ENCODE measurements at regions not wholly inside any gene's neighbourhood (a gene's known extent, or its start where the extent isn't known, plus 50 kb on each side); places are given as distances from the start of the nearest gene placed in this dataset.

DNA sequence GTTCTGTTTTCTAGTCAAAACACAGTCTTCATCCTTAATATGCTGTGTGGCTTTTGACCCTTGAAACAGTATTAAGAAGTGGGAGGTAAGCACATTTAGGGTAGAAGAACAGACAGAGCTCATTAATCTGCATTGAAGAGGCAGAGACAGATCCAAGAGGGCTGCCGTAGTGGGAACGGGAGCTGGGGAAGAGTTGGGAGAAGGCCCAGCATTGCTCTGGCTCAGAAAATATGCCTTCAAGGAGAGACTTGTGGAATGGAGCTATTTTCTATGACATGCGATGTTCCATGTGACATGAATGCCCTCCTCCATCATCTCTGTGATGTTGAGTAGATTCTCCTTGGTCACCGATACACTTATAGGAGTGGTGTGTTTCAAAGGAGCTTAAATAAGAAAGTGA lies 273.3 kb upstream of the BOD1L1 start:
- no peaks in the 10 kb centered on the region for H3K9me3 ChIP-seq
- TF ChIP-seq, protein P1, sequence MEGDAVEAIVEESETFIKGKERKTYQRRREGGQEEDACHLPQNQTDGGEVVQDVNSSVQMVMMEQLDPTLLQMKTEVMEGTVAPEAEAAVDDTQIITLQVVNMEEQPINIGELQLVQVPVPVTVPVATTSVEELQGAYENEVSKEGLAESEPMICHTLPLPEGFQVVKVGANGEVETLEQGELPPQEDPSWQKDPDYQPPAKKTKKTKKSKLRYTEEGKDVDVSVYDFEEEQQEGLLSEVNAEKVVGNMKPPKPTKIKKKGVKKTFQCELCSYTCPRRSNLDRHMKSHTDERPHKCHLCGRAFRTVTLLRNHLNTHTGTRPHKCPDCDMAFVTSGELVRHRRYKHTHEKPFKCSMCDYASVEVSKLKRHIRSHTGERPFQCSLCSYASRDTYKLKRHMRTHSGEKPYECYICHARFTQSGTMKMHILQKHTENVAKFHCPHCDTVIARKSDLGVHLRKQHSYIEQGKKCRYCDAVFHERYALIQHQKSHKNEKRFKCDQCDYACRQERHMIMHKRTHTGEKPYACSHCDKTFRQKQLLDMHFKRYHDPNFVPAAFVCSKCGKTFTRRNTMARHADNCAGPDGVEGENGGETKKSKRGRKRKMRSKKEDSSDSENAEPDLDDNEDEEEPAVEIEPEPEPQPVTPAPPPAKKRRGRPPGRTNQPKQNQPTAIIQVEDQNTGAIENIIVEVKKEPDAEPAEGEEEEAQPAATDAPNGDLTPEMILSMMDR (IDR thresholded peaks at IDR 0.05): no peak
- TF ChIP-seq EP300 (IDR thresholded peaks at IDR 0.05) (no peak), POLR2AphosphoS5 (IDR thresholded peaks at IDR 0.05) (no peak), POLR2A (IDR thresholded peaks at IDR 0.05; ENCODE audit: low read depth) (no peak)
- no peaks in the 10 kb centered on the region for H3K36me3 ChIP-seq
- 75% methylated on average over 4 of the region's 4 CpGs for WGBS
- no peaks in the 10 kb centered on the region for H3K27me3 ChIP-seq
- no peak overlapping the region for H3K4me3 ChIP-seq
- peak; percentile 42 for DNase-seq (ENCODE audit: extremely low spot score)
- H3K27ac ChIP-seq (replicated peaks in 1 of 4): no peak overlapping the region
- intact Hi-C loops (cut with DNase I): no loop called here
- no peaks in the 10 kb centered on the region for H3K4me1 ChIP-seq

DNA sequence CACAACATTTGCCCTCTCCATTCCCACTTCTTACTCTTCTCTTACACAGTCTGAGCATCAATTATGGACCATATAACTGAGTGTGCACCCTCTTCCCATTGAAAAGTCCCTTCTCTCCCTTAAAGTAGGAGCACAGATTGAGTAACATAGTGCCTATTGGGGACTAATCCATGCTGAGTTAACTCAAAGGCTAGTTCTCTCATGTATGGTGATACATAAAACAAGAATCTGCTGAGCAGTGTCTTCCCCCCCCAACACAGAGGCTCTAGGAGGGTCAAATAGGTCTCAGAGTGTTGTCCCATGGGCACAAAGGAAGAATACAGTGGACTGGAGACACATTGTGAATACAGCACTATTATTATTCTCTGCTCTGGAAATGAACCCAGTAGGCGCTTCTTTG lies 274.6 kb upstream of the BOD1L1 start:
- intact Hi-C loops (cut with DNase I): no loop called here
- Histone ChIP-seq H3K4me3 (no peak overlapping the region), H3K4me1 (no peaks in the 10 kb centered on the region), H3K36me3 (no peaks in the 10 kb centered on the region), H3K27me3 (no peaks in the 10 kb centered on the region), H3K27ac (replicated peaks in 1 of 4) (no peak overlapping the region), H3K9me3 (no peaks in the 10 kb centered on the region)
- no peak for TF ChIP-seq EP300 (IDR thresholded peaks at IDR 0.05)
- TF ChIP-seq, protein P1 (IDR thresholded peaks at IDR 0.05): no peak
- TF ChIP-seq POLR2A (IDR thresholded peaks at IDR 0.05; ENCODE audit: low read depth): no peak
- TF ChIP-seq POLR2AphosphoS5 (IDR thresholded peaks at IDR 0.05): no peak
- DNase-seq (ENCODE audit: extremely low spot score): peak; percentile 50
- 100% methylated on average over 1 of the region's 1 CpG for WGBS

DNA sequence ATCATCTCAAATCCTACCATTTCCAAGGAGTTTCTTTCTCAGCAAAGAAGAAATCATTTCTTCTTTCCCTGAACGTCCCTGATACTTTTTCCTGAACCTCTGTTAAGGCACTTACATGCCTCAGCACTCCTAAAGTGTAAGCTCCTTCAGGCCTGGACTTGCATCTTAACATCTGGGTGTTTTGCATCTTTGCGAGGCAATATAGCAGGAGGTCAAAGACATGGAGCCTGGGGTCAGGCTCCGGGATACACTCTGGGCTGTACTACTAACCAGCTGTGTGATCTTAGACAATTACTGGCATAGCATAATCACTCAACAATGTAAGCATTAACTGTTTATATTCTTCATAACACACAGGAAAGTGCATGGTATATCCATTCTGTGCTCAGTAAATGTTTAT lies 275.5 kb upstream of the BOD1L1 start:
- H3K4me1 ChIP-seq: no peaks in the 10 kb centered on the region
- TF ChIP-seq POLR2AphosphoS5 (IDR thresholded peaks at IDR 0.05): no peak
- TF ChIP-seq EP300 (IDR thresholded peaks at IDR 0.05): no peak
- no peak for TF ChIP-seq POLR2A (IDR thresholded peaks at IDR 0.05; ENCODE audit: low read depth)
- TF ChIP-seq, protein P1 (IDR thresholded peaks at IDR 0.05): no peak
- intact Hi-C loops (cut with DNase I): no loop called here
- no peak overlapping the region for H3K4me3 ChIP-seq
- no peaks in the 10 kb centered on the region for H3K36me3 ChIP-seq
- no peaks in the 10 kb centered on the region for H3K27me3 ChIP-seq
- H3K9me3 ChIP-seq: no peaks in the 10 kb centered on the region
- peak; percentile 29 for DNase-seq (ENCODE audit: extremely low spot score)
- WGBS: 72% methylated on average over 3 of the region's 3 CpGs
- H3K27ac ChIP-seq (replicated peaks in 1 of 4): no peak overlapping the region

DNA sequence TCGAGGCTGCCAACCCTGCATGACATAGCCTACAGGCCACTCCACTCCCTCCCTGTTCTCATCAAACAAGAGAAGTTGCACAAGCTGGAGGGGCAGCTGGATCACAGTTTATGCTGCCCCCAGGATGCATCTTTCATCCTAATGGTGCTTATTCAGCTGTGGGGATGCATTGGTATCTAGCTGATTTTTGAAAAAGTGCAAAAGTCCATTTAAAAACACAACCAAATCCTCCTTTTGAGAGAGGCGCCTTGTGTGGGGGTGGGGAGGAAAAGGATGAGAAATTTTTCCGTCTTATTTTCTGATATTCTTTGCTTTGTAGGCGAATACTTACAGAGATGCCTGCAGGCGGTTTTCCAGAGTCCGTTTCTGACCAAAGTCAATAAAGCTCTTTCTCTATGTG lies 276.4 kb upstream of the BOD1L1 start:
- intact Hi-C loops (cut with DNase I): no loop called here
- 80% methylated on average over 6 of the region's 6 CpGs for WGBS

DNA sequence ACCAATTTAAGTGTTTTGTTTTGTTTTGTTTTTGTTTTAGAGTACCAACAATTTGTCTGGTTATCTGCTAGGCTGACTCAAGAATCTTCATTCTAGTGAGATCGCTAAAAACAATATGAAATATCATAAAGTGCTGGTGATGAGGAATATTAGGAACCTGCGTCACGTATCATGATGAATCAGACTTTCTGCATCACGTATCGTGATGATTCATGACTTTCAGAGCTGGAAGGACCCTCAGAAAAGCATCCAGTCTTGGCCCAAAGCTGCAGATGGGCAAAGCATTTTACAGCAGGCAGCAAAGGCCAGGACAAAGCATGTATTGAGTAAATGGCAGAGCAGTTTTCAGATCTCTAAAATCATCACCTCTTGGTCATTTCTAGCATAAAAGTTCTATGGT lies 278.0 kb upstream of the BOD1L1 start:
- DNase-seq (ENCODE audit: extremely low spot score): peak; percentile 17
- intact Hi-C loops (cut with DNase I): no loop called here
- 77% methylated on average over 5 of the region's 5 CpGs for WGBS

More for the DNA sequence above, 276.4 kb upstream of the BOD1L1 start:
- Histone ChIP-seq H3K4me1 (no peaks in the 10 kb centered on the region), H3K9me3 (no peaks in the 10 kb centered on the region), H3K27me3 (no peaks in the 10 kb centered on the region), H3K4me3 (no peak overlapping the region), H3K27ac (replicated peaks in 1 of 4) (no peak overlapping the region), H3K36me3 (no peaks in the 10 kb centered on the region)
- no peak for TF ChIP-seq POLR2A (IDR thresholded peaks at IDR 0.05; ENCODE audit: low read depth)
- no peak for TF ChIP-seq POLR2AphosphoS5 (IDR thresholded peaks at IDR 0.05)
- TF ChIP-seq, protein P1 (IDR thresholded peaks at IDR 0.05): no peak
- no peak for TF ChIP-seq EP300 (IDR thresholded peaks at IDR 0.05)
- DNase-seq (ENCODE audit: extremely low spot score): peak; percentile 60

More for the DNA sequence above, 278.0 kb upstream of the BOD1L1 start:
- H3K9me3 ChIP-seq: no peaks in the 10 kb centered on the region
- H3K27ac ChIP-seq (replicated peaks in 1 of 4): no peak overlapping the region
- H3K27me3 ChIP-seq: no peaks in the 10 kb centered on the region
- TF ChIP-seq POLR2A (IDR thresholded peaks at IDR 0.05; ENCODE audit: low read depth) (no peak), EP300 (IDR thresholded peaks at IDR 0.05) (no peak), POLR2AphosphoS5 (IDR thresholded peaks at IDR 0.05) (no peak)
- TF ChIP-seq, protein P1 (IDR thresholded peaks at IDR 0.05): no peak
- no peak overlapping the region for H3K4me3 ChIP-seq
- no peaks in the 10 kb centered on the region for H3K36me3 ChIP-seq
- H3K4me1 ChIP-seq: no peaks in the 10 kb centered on the region

Data from esophagus muscularis mucosa (tissue), 4 donors.